Glutamatergic neuron (in vitro differentiated cells): ENCODE measurements at regions not wholly inside any gene's neighbourhood (a gene's known extent, or its start where the extent isn't known, plus 50 kb on each side); places are given as distances from the start of the nearest gene placed in this dataset.

Experiments
- DNase-seq: peaks from one replicate; pipeline ENCODE4 v3.0.0; 2022
- H3K27ac Mint-ChIP-seq: one replicate; pipeline ENCODE4 v1.8.0; 2020; ENCODE audit warnings: mild to moderate bottlenecking, mixed read lengths, inconsistent platforms; ENCODE audit not compliant: unreplicated experiment
- H3K27me3 Mint-ChIP-seq: one replicate; pipeline ENCODE4 v1.8.0; 2020; ENCODE audit warnings: mild to moderate bottlenecking, moderate library complexity, mixed read lengths, inconsistent platforms; ENCODE audit not compliant: unreplicated experiment
- H3K36me3 Mint-ChIP-seq: one replicate; pipeline ENCODE4 v1.8.0; 2020; ENCODE audit warnings: mild to moderate bottlenecking, mixed read lengths, inconsistent platforms; ENCODE audit not compliant: unreplicated experiment
- H3K4me1 Mint-ChIP-seq: one replicate; pipeline ENCODE4 v1.8.0; 2020; ENCODE audit warnings: mild to moderate bottlenecking, low read depth, mixed read lengths, inconsistent platforms; ENCODE audit not compliant: unreplicated experiment
- H3K4me3 Mint-ChIP-seq: one replicate; pipeline ENCODE4 v1.8.0; 2020; ENCODE audit warnings: mild to moderate bottlenecking, mixed read lengths, inconsistent platforms; ENCODE audit not compliant: unreplicated experiment
- H3K9me3 Mint-ChIP-seq: one replicate; pipeline ENCODE4 v1.8.0; 2020; ENCODE audit warnings: mild to moderate bottlenecking, moderate library complexity, mixed read lengths, inconsistent platforms; ENCODE audit not compliant: unreplicated experiment
- TF ChIP-seq, protein P1 (sequence below): fragments of 200-600 bp; sonication (generic); IDR thresholded peaks from one replicate; pipeline ENCODE4 v1.5.0; 2021; ENCODE audit not compliant: partially characterized antibody, unreplicated experiment

DNA sequence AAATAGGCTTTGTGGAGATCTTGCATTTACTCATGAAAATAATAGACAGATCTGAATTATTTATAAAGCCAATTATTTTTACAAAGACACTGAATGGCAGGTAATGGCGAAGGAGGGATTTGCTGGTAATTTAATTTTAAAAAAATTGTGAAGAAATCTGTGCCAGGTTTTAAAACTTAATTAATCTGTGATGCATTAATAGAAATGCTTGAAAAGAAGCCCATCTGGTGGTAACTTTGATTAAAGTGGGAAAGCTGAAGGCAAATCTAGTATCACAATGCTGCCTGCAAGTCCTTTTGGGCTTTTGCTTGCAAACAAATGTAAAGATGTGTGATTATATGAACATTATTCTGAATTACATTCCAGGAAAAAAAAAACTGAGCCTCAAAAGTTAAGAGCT, 433.2 kb upstream of the DEPDC1 start:
- Mint-ChIP-seq H3K4me3 (no peak overlapping the region), H3K27ac (no peak overlapping the region)

DNA sequence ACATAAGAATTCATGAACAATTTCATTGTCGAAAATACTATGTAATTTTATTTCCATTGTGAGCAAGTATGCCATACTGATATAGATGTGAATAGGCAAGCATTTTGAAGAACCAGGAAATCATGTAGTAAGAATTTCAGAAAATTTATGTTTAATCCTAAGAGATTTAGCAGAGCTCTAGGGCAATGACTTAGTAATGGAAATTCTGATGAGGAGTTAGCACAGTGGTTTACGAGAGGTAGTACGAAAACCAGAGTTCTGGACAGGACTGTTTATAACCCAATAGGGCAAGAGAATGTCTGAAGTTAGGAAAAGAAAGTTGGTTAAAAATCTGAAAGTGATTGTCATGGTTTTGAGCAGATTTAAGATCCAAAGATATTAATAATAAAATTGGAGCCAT, 439.6 kb upstream of the DEPDC1 start:
- no peaks in the 10 kb centered on the region for H3K4me1 Mint-ChIP-seq
- no peak overlapping the region for H3K27ac Mint-ChIP-seq
- no peaks in the 10 kb centered on the region for H3K9me3 Mint-ChIP-seq
- TF ChIP-seq, protein P1, sequence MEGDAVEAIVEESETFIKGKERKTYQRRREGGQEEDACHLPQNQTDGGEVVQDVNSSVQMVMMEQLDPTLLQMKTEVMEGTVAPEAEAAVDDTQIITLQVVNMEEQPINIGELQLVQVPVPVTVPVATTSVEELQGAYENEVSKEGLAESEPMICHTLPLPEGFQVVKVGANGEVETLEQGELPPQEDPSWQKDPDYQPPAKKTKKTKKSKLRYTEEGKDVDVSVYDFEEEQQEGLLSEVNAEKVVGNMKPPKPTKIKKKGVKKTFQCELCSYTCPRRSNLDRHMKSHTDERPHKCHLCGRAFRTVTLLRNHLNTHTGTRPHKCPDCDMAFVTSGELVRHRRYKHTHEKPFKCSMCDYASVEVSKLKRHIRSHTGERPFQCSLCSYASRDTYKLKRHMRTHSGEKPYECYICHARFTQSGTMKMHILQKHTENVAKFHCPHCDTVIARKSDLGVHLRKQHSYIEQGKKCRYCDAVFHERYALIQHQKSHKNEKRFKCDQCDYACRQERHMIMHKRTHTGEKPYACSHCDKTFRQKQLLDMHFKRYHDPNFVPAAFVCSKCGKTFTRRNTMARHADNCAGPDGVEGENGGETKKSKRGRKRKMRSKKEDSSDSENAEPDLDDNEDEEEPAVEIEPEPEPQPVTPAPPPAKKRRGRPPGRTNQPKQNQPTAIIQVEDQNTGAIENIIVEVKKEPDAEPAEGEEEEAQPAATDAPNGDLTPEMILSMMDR: no peak
- no peak overlapping the region for H3K4me3 Mint-ChIP-seq
- H3K36me3 Mint-ChIP-seq: no peaks in the 10 kb centered on the region
- DNase-seq: no peak
- H3K27me3 Mint-ChIP-seq: peaks cover 2% of the 10 kb centered on the region

More for the DNA sequence above, 433.2 kb upstream of the DEPDC1 start:
- Mint-ChIP-seq H3K9me3 (no peaks in the 10 kb centered on the region), H3K36me3 (no peaks in the 10 kb centered on the region), H3K27me3 (peaks cover 4% of the 10 kb centered on the region), H3K4me1 (no peaks in the 10 kb centered on the region)
- DNase-seq: no peak
- TF ChIP-seq, protein P1: no peak

DNA sequence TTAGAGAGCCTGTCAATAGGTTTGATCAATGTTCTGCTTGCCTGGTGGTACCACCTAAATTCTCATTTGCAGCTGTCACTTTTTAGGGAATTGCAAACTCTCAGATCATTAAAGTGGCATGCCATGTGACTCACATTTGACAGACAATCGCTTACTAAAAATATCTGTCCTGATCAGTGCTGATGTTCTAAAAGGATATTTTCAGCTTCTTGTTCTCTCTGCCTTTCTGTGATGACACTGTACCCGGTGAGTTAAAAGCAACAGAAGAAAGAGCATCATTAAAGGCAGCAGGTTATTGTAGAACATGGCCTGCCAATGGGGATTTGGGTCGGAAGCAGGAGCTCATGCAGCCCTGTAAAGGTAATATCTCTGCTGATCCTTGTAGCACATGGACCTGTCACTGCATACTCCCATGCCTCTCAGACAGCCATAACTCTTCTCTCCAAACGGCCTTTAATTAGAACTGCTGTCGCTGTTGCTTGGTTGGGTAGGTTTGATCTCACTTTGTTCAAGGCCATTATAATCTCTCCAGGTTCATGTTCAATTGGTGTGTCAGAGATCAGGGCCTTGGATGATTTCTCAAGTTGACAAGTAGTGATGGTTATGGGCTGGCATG, 441.3 kb upstream of the DEPDC1 start:
- Mint-ChIP-seq H3K27me3 (no peaks in the 10 kb centered on the region), H3K36me3 (no peaks in the 10 kb centered on the region), H3K4me1 (no peaks in the 10 kb centered on the region), H3K27ac (no peak overlapping the region), H3K9me3 (no peaks in the 10 kb centered on the region), H3K4me3 (no peak overlapping the region)
- no peak for DNase-seq
- TF ChIP-seq, protein P1: no peak

DNA sequence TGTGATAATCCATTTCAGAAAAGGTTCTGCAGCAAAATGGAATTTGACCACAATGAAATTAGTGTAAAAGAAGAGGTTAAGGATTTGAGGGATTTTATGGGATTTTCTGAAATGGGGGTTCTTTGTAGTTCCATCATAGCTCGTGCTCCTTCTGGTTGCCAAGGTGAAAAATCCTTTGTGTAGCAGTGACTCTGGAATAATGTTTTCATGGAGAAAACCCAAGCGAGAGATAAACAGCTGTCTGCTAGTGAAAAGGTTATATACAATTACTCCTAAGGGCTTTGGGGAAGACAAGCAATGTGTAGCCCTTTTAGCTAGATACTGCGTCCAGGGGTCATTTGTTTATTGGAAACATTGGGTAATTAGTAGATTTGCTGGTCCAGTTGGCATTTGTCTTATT, 453.2 kb upstream of the DEPDC1 start:
- Mint-ChIP-seq H3K9me3 (peaks cover 4% of the 10 kb centered on the region), H3K4me3 (no peak overlapping the region), H3K36me3 (no peaks in the 10 kb centered on the region), H3K27me3 (no peaks in the 10 kb centered on the region), H3K4me1 (no peaks in the 10 kb centered on the region), H3K27ac (no peak overlapping the region)
- TF ChIP-seq, protein P1: no peak
- no peak for DNase-seq

DNA sequence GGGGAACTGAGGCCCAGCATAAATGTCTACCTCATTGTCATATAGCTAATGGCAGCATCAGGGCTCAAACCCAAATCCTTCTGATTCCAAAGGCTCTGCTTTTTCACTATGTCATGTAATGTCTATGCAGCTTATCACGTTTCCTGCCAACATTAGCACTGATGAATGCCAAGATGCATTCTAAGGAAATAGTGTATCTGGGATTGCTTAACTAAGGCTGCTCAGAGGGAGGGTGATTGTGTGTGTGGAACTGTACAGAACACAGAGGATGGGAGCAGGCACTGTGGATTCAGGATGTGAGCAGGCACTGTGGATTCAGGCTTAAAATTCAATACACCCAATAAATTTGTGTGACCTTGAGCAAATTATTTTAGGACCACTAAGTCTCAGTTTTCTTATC, 456.4 kb upstream of the DEPDC1 start:
- TF ChIP-seq, protein P1: no peak
- DNase-seq: no peak
- no peak overlapping the region for H3K4me3 Mint-ChIP-seq
- no peak overlapping the region for H3K27ac Mint-ChIP-seq
- no peaks in the 10 kb centered on the region for H3K4me1 Mint-ChIP-seq
- no peaks in the 10 kb centered on the region for H3K27me3 Mint-ChIP-seq
- H3K9me3 Mint-ChIP-seq: peaks cover 4% of the 10 kb centered on the region
- no peaks in the 10 kb centered on the region for H3K36me3 Mint-ChIP-seq
